KMS-11 (cell line): ENCODE measurements at regions not wholly inside any gene's neighbourhood (a gene's known extent, or its start where the extent isn't known, plus 50 kb on each side); places are given as distances from the start of the nearest gene placed in this dataset.

Source experiments
- H2AFZ ChIP-seq: fragments of 200-600 bp; sonication (generic); 2 replicates; pipeline ENCODE4 v1.6.1; 2016; ENCODE audit warnings: antibody characterized with exemption, mixed run types, low read depth
- H3K27ac ChIP-seq: fragments of 200-600 bp; sonication (generic); 2 replicates; pipeline ENCODE4 v1.6.1; 2016; ENCODE audit warnings: mild to moderate bottlenecking, mixed run types
- H3K27me3 ChIP-seq: fragments of 200-600 bp; sonication (generic); 2 replicates; pipeline ENCODE4 v1.6.1; 2017; ENCODE audit warnings: mild to moderate bottlenecking, low read depth, mixed run types, moderate library complexity; ENCODE audit not compliant: insufficient read depth
- H3K36me3 ChIP-seq: fragments of 200-600 bp; sonication (generic); 2 replicates; pipeline ENCODE4 v1.6.1; 2017; ENCODE audit warnings: mild to moderate bottlenecking, mixed run types; ENCODE audit not compliant: insufficient read depth
- H3K4me1 ChIP-seq: fragments of 200-600 bp; sonication (generic); 2 replicates; pipeline ENCODE4 v1.6.1; 2016; ENCODE audit warnings: mild to moderate bottlenecking, low read depth, mixed run types; ENCODE audit not compliant: poor library complexity, severe bottlenecking
- H3K4me2 ChIP-seq: fragments of 200-600 bp; sonication (generic); 2 replicates; pipeline ENCODE4 v1.7.0; 2016; ENCODE audit warnings: mild to moderate bottlenecking, mixed run types
- H3K4me3 ChIP-seq: fragments of 200-600 bp; sonication (generic); IDR thresholded peaks from 2 replicates; pipeline ENCODE4 v1.6.1; 2017; ENCODE audit warnings: low read depth, low read length, mixed read lengths; ENCODE audit not compliant: insufficient read depth
- H3K79me2 ChIP-seq: fragments of 200-600 bp; sonication (generic); 2 replicates; pipeline ENCODE4 v1.6.1; 2016; ENCODE audit warnings: low read depth, mixed run types; ENCODE audit not compliant: insufficient read depth
- H3K9ac ChIP-seq: fragments of 200-600 bp; sonication (generic); 2 replicates; pipeline ENCODE4 v1.6.1; 2016; ENCODE audit warnings: mild to moderate bottlenecking, mixed run types
- H4K20me1 ChIP-seq: fragments of 200-600 bp; sonication (generic); 2 replicates; pipeline ENCODE4 v1.6.1; 2016; ENCODE audit warnings: mild to moderate bottlenecking, mixed run types; ENCODE audit not compliant: insufficient read depth
- CTCF ChIP-seq: fragments of 200-600 bp; sonication (generic); conservative IDR thresholded peaks from 2 replicates; pipeline ENCODE4 v1.6.1; 2017; ENCODE audit warnings: low read depth, mild to moderate bottlenecking, antibody characterized with exemption, low read length, moderate library complexity, mixed read lengths

DNA sequence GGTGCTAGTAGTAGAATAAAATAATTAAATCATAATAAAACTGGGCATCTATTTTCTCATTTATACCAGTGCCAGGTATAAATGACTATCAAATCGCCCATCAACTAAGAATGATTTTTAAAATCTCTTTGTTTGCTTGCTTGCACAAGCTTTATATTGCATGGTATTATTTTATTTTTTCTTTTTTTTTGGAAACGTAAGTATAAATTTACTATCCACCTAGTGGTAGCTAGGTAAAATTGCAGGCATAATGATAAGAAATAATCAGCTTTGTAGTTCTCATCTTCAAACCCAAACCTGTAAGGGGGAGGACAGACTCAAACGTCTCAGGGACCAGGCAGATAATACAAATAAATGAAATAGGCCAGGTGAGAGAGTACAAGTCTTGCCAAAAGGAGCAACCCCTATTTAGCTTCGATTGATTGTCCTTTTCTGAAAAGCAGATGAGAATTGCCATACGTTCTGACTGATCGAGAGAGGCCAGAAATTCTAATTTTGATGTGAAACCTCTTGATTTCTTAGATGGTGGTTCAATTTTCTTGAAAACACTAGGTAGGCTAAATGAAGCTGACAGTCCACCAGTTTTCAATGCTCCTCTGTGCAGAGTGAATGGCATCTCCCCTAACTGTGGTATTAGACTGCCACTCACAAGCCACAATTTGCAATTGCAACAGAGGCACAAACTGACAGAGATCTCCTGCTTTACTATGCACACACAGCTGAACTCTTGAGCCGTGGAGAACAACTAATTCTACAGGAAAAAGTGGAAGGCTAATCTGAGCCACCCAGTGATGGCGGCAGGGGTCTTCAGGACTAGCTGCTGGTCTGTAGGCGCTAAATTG is 189.3 kb downstream of the DACT1 start:
- H3K4me3 ChIP-seq = no peak overlapping the region
- no peaks in the 10 kb centered on the region for H3K27me3 ChIP-seq
- TF ChIP-seq CTCF = peak; percentile 57; the same call in 1 of the 2 replicates
- no peaks in the 10 kb centered on the region for H3K79me2 ChIP-seq
- H3K9ac ChIP-seq = no peak overlapping the region
- H4K20me1 ChIP-seq = no peaks in the 10 kb centered on the region
- H3K27ac ChIP-seq = no peak overlapping the region
- no peak overlapping the region for H2AFZ ChIP-seq
- no peak overlapping the region for H3K4me2 ChIP-seq
- H3K4me1 ChIP-seq = no peaks in the 10 kb centered on the region
- no peaks in the 10 kb centered on the region for H3K36me3 ChIP-seq

GRCh38 chr14:58828298-58828697 is 190.5 kb downstream of the DACT1 start:
- Histone ChIP-seq H4K20me1 (no peaks in the 10 kb centered on the region), H3K79me2 (no peaks in the 10 kb centered on the region), H3K4me2 (no peak overlapping the region), H2AFZ (no peak overlapping the region), H3K4me3 (no peak overlapping the region), H3K4me1 (no peaks in the 10 kb centered on the region), H3K36me3 (no peaks in the 10 kb centered on the region), H3K27ac (no peak overlapping the region), H3K9ac (no peak overlapping the region), H3K27me3 (no peaks in the 10 kb centered on the region)
- TF ChIP-seq CTCF = no peak

DNA sequence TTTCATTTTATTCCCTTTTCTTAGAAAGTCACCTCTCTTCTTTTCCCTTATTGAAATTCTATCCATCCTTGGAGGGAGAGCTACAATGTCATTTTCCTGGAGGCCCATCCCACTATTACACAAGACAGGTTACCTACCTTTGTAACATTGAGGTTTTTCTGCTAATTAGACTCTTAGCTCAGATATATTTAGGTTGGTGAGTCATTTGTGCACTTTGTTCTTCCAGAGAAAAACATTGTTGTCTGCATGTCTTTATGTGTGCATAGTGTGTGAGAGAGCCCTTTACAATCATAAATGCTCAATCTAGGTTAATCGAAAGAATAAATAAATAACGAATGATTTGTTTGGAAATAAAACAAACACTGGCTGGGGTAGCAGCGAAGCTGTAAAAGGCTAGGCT is 191.8 kb downstream of the DACT1 start:
- no peaks in the 10 kb centered on the region for H3K79me2 ChIP-seq

GRCh38 chr14:58830121-58830520 is 192.4 kb downstream of the DACT1 start:
- Histone ChIP-seq H2AFZ (no peak overlapping the region), H3K36me3 (no peaks in the 10 kb centered on the region), H3K9ac (no peak overlapping the region), H3K27ac (no peak overlapping the region), H3K4me3 (no peak overlapping the region), H3K4me2 (no peak overlapping the region), H3K79me2 (no peaks in the 10 kb centered on the region), H3K4me1 (no peaks in the 10 kb centered on the region), H4K20me1 (no peaks in the 10 kb centered on the region), H3K27me3 (no peaks in the 10 kb centered on the region)
- no peak for TF ChIP-seq CTCF

More for the DNA sequence above, 191.8 kb downstream of the DACT1 start:
- H3K4me3 ChIP-seq = no peak overlapping the region
- H3K27ac ChIP-seq = no peak overlapping the region
- no peaks in the 10 kb centered on the region for H3K36me3 ChIP-seq
- no peaks in the 10 kb centered on the region for H4K20me1 ChIP-seq
- no peak for TF ChIP-seq CTCF
- H3K27me3 ChIP-seq = no peaks in the 10 kb centered on the region
- H3K4me2 ChIP-seq = no peak overlapping the region
- no peak overlapping the region for H2AFZ ChIP-seq
- H3K4me1 ChIP-seq = no peaks in the 10 kb centered on the region
- no peak overlapping the region for H3K9ac ChIP-seq
